ENCODE measurements at regions not wholly inside any gene's neighbourhood (a gene's known extent, or its start where the extent isn't known, plus 50 kb on each side); places are given as distances from the start of the nearest gene placed in this dataset.

DNA sequence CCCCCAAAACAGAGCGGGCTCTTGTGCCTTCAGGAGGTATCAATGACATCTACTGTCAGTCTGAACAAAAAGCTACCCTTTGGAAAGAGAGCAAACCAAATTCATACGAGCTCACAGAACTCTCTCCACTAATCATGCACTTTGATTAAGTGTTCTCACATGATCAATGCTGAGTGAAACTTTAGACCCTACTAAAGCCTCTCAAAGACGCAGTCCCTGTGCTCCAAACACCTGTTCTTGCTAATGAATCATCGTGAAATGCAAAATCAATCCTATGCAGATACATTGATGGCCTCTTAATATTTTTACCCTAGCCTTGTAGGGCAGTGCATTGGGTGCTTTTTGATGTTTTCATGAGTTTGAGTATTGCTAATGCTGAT, 113.4 kb downstream of the ZBTB18 start:
- no peaks in the 10 kb centered on the region for H3K27me3 ChIP-seq (ENCODE audit: insufficient read depth, low read depth)
- H3K9me2 ChIP-seq (ENCODE audit: insufficient read depth) = no peaks in the 10 kb centered on the region
- no peak overlapping the region for H2AFZ ChIP-seq
- H3K4me2 ChIP-seq = peak overlapping the region; percentile 55
- no peaks in the 10 kb centered on the region for H3K9me3 ChIP-seq (ENCODE audit: insufficient read depth, low read depth)
- H3F3A ChIP-seq (ENCODE audit: insufficient read depth, low read depth) = peaks cover 34% of the 10 kb centered on the region
- ChIA-PET CTCF (no interaction called here), POLR2A (ENCODE audit: unreplicated experiment) (no interaction called here)
- BruUV-seq (replicated peaks) = TSS peak; percentile 84
- H3K4me1 ChIP-seq (replicated peaks; ENCODE audit: insufficient read depth) = peaks cover 49% of the 10 kb centered on the region
- TF ChIP-seq, protein P1, sequence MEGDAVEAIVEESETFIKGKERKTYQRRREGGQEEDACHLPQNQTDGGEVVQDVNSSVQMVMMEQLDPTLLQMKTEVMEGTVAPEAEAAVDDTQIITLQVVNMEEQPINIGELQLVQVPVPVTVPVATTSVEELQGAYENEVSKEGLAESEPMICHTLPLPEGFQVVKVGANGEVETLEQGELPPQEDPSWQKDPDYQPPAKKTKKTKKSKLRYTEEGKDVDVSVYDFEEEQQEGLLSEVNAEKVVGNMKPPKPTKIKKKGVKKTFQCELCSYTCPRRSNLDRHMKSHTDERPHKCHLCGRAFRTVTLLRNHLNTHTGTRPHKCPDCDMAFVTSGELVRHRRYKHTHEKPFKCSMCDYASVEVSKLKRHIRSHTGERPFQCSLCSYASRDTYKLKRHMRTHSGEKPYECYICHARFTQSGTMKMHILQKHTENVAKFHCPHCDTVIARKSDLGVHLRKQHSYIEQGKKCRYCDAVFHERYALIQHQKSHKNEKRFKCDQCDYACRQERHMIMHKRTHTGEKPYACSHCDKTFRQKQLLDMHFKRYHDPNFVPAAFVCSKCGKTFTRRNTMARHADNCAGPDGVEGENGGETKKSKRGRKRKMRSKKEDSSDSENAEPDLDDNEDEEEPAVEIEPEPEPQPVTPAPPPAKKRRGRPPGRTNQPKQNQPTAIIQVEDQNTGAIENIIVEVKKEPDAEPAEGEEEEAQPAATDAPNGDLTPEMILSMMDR (conservative IDR thresholded peaks at IDR 0.05) = no peak
- no peak for TF ChIP-seq EZH2 (IDR thresholded peaks at IDR 0.05; ENCODE audit: low read depth)
- H4K20me1 ChIP-seq (ENCODE audit: insufficient read depth) = no peaks in the 10 kb centered on the region
- intact Hi-C loops (cut with micrococcal nuclease; ENCODE audit: unreplicated experiment) = loop anchor here (1.0 to 2.0 kb wide), 5 partner anchors 50 to 313 kb away; no protein-coding TSS in a partner anchor
- DNase-seq = no peak
- no peak overlapping the region for H3K4me3 ChIP-seq
- peak overlapping the region; percentile 83 for H3K27ac ChIP-seq
- H3K36me3 ChIP-seq (ENCODE audit: low read depth) = no peaks in the 10 kb centered on the region
- no peaks in the 10 kb centered on the region for H3K79me2 ChIP-seq (ENCODE audit: low read depth)

DNA sequence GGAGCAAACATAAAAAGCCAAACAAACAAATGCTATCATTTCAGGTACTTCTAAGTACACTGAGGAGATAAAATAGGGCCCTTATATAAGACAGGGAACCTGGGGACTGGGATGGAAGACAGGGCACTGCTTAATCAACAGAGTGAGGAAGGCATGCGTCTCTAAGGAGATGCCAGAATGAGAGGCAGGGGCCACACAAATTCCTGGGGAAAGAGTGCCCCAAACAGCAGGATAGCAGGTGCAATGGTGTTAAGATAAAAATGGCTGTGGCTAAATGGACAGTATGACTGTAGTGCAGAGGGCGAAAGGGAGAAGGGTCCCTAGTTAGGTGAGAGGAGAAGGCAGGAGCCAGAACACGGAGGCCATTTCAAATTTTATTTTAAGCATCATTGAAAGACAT, 113.9 kb downstream of the ZBTB18 start:
- Histone ChIP-seq H4K20me1 (ENCODE audit: insufficient read depth) (no peaks in the 10 kb centered on the region), H3K9me2 (ENCODE audit: insufficient read depth) (no peaks in the 10 kb centered on the region), H2AFZ (no peak overlapping the region), H3K79me2 (ENCODE audit: low read depth) (no peaks in the 10 kb centered on the region), H3K36me3 (ENCODE audit: low read depth) (no peaks in the 10 kb centered on the region), H3K9me3 (ENCODE audit: insufficient read depth, low read depth) (no peaks in the 10 kb centered on the region), H3F3A (ENCODE audit: insufficient read depth, low read depth) (peaks cover 29% of the 10 kb centered on the region), H3K4me2 (peak overlapping the region; percentile 55), H3K4me3 (no peak overlapping the region), H3K27ac (peak overlapping the region; percentile 83), H3K27me3 (ENCODE audit: insufficient read depth, low read depth) (no peaks in the 10 kb centered on the region), H3K4me1 (replicated peaks; ENCODE audit: insufficient read depth) (peaks cover 44% of the 10 kb centered on the region)
- TF ChIP-seq, protein P1 (conservative IDR thresholded peaks at IDR 0.05) = no peak
- TF ChIP-seq EZH2 (IDR thresholded peaks at IDR 0.05; ENCODE audit: low read depth) = no peak
- no peak for DNase-seq
- no TSS peak for BruUV-seq (replicated peaks)
- intact Hi-C loops (cut with micrococcal nuclease; ENCODE audit: unreplicated experiment) = loop anchor here (2.0 kb wide), 2 partner anchors 116 to 238 kb away; no protein-coding TSS in a partner anchor
- ChIA-PET POLR2A (ENCODE audit: unreplicated experiment) (no interaction called here), CTCF (no interaction called here)

DNA sequence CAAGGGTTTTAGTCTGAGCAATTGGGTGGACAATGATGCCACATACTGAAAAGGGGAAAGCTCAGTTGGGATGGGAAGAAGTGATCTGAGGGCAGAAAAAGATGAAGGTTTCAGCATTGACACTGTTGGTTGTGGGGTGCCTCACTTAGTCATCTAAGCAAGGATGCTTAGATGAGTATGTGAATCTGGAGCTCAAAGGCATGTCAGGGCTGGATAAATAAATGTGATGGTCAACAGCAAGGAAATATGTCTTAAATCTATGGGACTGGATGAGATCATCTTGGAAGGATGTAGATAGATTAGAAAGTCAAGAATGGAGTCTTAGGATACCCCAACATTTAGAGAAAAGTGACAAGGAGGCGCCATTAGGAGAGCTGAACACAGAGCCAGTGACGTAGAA, 114.6 kb downstream of the ZBTB18 start:
- intact Hi-C loops (cut with micrococcal nuclease; ENCODE audit: unreplicated experiment) = loop anchor here (2.0 kb wide), 2 partner anchors 117 to 239 kb away; no protein-coding TSS in a partner anchor
- no peaks in the 10 kb centered on the region for H3K36me3 ChIP-seq (ENCODE audit: low read depth)
- no peaks in the 10 kb centered on the region for H3K27me3 ChIP-seq (ENCODE audit: insufficient read depth, low read depth)
- H4K20me1 ChIP-seq (ENCODE audit: insufficient read depth) = no peaks in the 10 kb centered on the region
- H3K4me2 ChIP-seq = no peak overlapping the region
- no TSS peak for BruUV-seq (replicated peaks)
- ChIA-PET POLR2A (ENCODE audit: unreplicated experiment) (no interaction called here), CTCF (no interaction called here)
- H3K79me2 ChIP-seq (ENCODE audit: low read depth) = no peaks in the 10 kb centered on the region
- H3K9me3 ChIP-seq (ENCODE audit: insufficient read depth, low read depth) = no peaks in the 10 kb centered on the region
- no peaks in the 10 kb centered on the region for H3K9me2 ChIP-seq (ENCODE audit: insufficient read depth)
- no peak overlapping the region for H3K4me3 ChIP-seq
- H3K4me1 ChIP-seq (replicated peaks; ENCODE audit: insufficient read depth) = peaks cover 38% of the 10 kb centered on the region
- no peak overlapping the region for H2AFZ ChIP-seq
- TF ChIP-seq EZH2 (IDR thresholded peaks at IDR 0.05; ENCODE audit: low read depth) = no peak
- TF ChIP-seq, protein P1 (conservative IDR thresholded peaks at IDR 0.05) = no peak
- peaks cover 28% of the 10 kb centered on the region for H3F3A ChIP-seq (ENCODE audit: insufficient read depth, low read depth)
- DNase-seq = no peak
- peak overlapping the region; percentile 83; the same call in 1 of the 2 replicates for H3K27ac ChIP-seq

Data from PC-9 (cell line).